Large intestine (tissue), 3 donors: ENCODE measurements at regions not wholly inside any gene's neighbourhood (a gene's known extent, or its start where the extent isn't known, plus 50 kb on each side); places are given as distances from the start of the nearest gene placed in this dataset.
"Not testable (repeated sequence)": the region's sequence is repeated elsewhere in the genome, so short reads cannot be mapped to it uniquely, and the experiment has no call there.

Experiments used
- DNase-seq, 2 donors: peaks; one replicate each; pipeline versions ENCODE4 v3.0.0 to v3.0.0-alpha.2; 2013
- H3K27ac ChIP-seq: one replicate; pipeline ENCODE4 v1.5.1; 2013; ENCODE audit warnings: low read length
- H3K27me3 ChIP-seq: 2 replicates; pipeline ENCODE4 v1.6.1; 2013; ENCODE audit warnings: low read length; ENCODE audit not compliant: control insufficient read depth, insufficient read depth
- H3K36me3 ChIP-seq: 2 replicates; pipeline ENCODE4 v1.6.1; 2013; ENCODE audit warnings: low read length; ENCODE audit not compliant: control insufficient read depth, insufficient read depth
- H3K4me1 ChIP-seq: one replicate; pipeline ENCODE4 v1.6.1; 2013; ENCODE audit warnings: low read length; ENCODE audit not compliant: control insufficient read depth, insufficient read depth
- H3K4me3 ChIP-seq: one replicate; pipeline ENCODE4 v1.5.1; 2013; ENCODE audit warnings: low read length
- H3K9me3 ChIP-seq: one replicate; pipeline ENCODE4 v1.6.1; 2013; ENCODE audit warnings: mild to moderate bottlenecking, low read depth, low read length, moderate library complexity; ENCODE audit not compliant: control insufficient read depth
- WGBS: methylation state at CpG from one replicate; pipeline ENCODE4 v1.1.5; 2013; ENCODE audit warnings: low lambda C conversion rate; ENCODE audit not compliant: insufficient coverage; 5-methylcytosine and 5-hydroxymethylcytosine counted together

DNA sequence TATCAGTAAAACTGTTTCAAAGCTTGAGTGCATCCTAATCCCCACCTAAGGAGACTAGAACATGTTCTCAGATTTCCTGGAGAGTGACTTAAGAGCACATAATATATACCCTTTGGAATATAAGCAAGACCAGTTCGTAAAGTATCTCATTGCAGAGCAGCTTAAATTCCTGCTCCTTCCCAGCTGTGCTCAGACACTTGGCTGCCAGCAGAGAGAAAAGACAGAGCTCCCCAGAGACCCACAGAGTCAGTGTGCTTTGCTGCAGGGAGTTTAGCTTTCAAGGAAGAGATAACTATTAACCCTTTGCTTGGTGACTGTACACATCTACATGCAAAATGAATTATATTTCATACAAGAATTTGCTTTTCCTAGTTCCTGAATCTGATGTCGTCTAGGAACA lies 338.1 kb upstream of the ARHGEF26 start:
- 60% methylated on average over 1 of the region's 2 CpGs for WGBS
- Histone ChIP-seq H3K27me3 (peaks cover 2% of the 10 kb centered on the region), H3K36me3 (no peaks in the 10 kb centered on the region), H3K4me3 (no peak overlapping the region), H3K9me3 (no peaks in the 10 kb centered on the region), H3K27ac (no peak overlapping the region), H3K4me1 (no peaks in the 10 kb centered on the region)
- peak in 1 of 2 donors; percentile 17 for DNase-seq

DNA sequence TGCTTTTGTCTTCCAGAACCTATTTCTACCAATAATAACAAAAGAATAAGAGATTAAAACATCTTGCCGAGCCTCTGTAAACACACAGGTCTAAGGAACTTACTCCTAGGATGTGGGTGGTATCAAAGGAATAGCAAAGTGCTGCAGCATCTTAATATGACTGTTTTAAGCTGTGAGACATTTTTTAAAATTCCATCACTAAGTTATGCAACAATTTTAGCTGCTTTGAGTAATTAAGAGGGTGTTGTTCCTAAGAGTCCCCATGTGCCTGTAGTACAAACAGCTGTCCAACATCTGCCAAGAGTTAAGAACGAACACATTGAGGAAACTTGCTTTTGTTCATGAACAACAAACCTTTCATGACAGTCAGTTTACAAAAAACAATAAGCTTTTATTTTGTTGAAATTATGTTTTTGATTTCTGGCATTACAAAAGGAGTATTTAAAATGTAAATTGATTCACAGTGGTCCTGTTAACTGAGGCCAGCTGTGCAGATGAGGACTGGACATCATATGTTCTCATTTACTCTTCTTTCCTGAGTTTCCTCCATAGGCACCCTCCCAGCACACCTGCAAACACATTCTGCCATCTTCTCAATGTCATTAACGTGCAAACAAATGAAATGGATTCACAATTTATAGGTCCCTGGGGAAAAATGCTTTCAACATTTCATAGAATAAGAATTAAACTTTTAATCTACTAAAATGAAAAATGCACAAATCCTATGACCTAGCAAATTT lies 337.3 kb upstream of the ARHGEF26 start:
- Histone ChIP-seq H3K4me3 (no peak overlapping the region), H3K4me1 (no peaks in the 10 kb centered on the region), H3K27me3 (peaks cover 2% of the 10 kb centered on the region), H3K27ac (no peak overlapping the region), H3K36me3 (no peaks in the 10 kb centered on the region), H3K9me3 (no peaks in the 10 kb centered on the region)
- 47% methylated on average over 3 of the region's 3 CpGs for WGBS
- DNase-seq, result no peak

DNA sequence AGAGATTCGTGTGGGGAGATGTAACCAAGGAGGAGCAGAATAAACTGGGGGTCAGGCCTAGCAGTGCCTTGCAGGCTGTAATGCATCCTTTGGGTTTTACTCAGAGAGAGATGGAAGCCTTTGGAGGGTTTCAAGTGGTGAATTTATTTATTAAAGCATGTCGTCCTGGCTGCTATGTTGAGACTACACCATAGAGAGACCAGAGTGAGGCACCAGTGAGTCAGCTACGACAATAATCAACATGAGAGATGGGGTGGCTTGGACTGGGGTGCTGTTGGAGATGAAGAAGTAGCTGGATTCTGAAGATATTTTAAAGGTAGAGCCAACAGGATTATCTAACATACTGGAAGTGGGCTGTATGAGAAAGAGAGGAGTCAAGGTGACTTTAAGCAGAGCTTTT lies 335.3 kb upstream of the ARHGEF26 start:
- WGBS, result 100% methylated on average over 1 of the region's 3 CpGs
- Histone ChIP-seq H3K36me3 (no peaks in the 10 kb centered on the region), H3K4me1 (no peaks in the 10 kb centered on the region), H3K4me3 (no peak overlapping the region), H3K9me3 (no peaks in the 10 kb centered on the region), H3K27ac (no peak overlapping the region), H3K27me3 (peaks cover 2% of the 10 kb centered on the region)
- no peak for DNase-seq

DNA sequence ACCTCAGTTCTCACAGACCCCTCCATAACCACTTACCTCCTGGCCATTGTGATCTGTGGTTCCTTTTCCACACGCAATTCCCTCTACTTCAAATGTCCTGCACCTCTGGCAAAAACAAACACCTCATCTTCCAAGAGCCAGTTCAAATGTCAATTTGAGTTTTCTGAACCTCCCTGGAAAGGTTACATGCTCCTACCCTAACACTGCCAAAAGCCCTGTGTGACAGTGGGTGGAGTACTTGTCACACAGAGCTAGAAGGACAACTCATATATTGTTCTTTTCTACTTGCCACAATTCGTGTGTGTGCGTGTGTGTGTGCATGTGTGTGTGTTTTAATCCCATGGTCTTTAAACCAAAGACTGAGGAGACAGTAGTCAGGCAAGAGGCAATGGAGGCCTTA lies 331.8 kb upstream of the ARHGEF26 start:
- H3K4me1 ChIP-seq, result no peaks in the 10 kb centered on the region
- H3K36me3 ChIP-seq, result no peaks in the 10 kb centered on the region
- H3K27me3 ChIP-seq, result no peaks in the 10 kb centered on the region
- 85% methylated on average over 3 of the region's 3 CpGs for WGBS
- no peak for DNase-seq
- H3K27ac ChIP-seq, result no peak overlapping the region
- H3K4me3 ChIP-seq, result no peak overlapping the region
- no peaks in the 10 kb centered on the region for H3K9me3 ChIP-seq

DNA sequence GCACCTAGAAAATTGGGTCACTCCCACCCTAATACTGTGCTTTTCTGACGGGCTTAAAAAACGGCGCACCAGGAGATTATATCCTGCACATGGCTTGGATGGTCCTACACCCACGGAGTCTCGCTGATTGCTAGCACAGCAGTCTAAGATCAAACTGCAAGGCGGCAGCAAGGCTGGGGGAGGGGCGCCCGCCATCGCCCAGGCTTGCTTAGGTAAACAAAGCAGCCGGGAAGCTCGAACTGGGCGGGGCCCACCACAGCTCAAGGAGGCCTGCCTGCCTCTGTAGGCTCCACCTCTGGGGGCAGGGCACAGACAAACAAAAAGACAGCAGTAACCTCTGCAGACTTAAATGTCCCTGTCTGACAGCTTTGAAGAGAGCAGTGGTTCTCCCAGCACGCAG lies 324.1 kb upstream of the ARHGEF26 start:
- not testable (repeated sequence) for H3K4me1 ChIP-seq, DNase-seq
- no CpG with 5 or more reads among the region's 13 CpGs for WGBS

DNA sequence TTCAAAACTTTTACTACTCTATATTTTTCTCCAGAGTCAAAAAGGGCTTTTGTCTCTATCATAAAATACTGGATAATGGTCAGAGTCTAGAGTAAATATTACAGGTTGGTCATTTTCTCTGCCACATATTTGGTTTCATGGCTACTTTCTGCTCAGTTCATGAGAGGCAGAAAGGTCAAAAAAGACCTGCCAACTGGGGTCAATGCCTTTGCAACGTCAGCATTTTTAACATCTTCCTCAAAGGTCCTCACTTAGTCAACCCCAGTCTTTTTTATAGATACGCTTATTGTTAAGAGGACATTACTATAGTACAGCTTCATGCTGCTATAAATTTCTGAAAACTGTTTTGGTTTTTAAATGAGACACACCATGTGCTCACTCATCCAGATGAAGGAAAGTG lies 312.1 kb upstream of the ARHGEF26 start:
- no peak overlapping the region for H3K4me3 ChIP-seq
- WGBS, result 0% methylated on average over 1 of the region's 2 CpGs
- no peaks in the 10 kb centered on the region for H3K36me3 ChIP-seq
- no peaks in the 10 kb centered on the region for H3K4me1 ChIP-seq
- DNase-seq, result no peak
- no peaks in the 10 kb centered on the region for H3K27me3 ChIP-seq
- H3K27ac ChIP-seq, result no peak overlapping the region
- no peaks in the 10 kb centered on the region for H3K9me3 ChIP-seq

More for the DNA sequence above, 324.1 kb upstream of the ARHGEF26 start:
- H3K36me3 ChIP-seq, H3K27me3 ChIP-seq, H3K4me3 ChIP-seq, H3K27ac ChIP-seq, H3K9me3 ChIP-seq: not testable (repeated sequence)

DNA sequence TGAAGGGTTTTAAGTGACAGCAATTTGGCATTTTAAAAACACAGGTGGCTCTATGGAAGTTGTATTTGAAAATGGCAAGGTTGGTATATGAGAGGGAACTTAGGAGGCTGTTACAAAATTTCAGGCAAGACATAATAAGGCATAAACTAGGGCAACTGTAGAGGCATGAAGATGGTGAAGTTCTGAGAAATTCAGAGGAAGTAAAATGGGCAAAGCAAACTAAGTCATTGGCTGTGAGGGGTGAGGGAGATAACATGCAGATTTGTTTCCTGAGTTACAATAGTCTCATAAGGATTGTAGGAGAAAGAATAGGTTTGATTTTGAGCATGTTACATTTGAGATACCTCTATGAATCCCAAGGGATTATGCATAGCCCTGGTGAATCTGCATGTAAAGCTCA lies 302.9 kb upstream of the ARHGEF26 start:
- no peak overlapping the region for H3K27ac ChIP-seq
- H3K27me3 ChIP-seq, result no peaks in the 10 kb centered on the region
- DNase-seq, result no peak
- H3K9me3 ChIP-seq, result no peaks in the 10 kb centered on the region
- no peak overlapping the region for H3K4me3 ChIP-seq
- no peaks in the 10 kb centered on the region for H3K4me1 ChIP-seq
- no peaks in the 10 kb centered on the region for H3K36me3 ChIP-seq

DNA sequence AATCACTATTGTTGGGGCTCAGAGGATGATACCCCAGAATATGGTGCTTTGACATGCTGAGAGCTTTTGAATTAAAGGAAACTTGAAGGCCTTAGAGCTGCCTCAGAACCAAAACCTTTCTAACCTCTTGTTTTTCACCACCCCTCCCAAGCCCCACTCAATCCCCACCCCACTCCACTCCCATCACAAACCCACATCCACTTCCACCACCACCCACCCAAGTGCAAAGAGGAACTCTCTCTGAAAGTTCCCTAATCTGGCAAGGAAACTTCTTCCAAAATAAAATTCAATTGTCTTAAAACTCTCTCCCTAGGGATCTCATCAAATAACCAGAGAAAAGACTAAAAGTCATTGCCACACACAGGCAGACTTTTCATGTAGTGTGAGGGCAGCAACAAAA lies 301.2 kb upstream of the ARHGEF26 start:
- Histone ChIP-seq H3K27ac (no peak overlapping the region), H3K4me3 (no peak overlapping the region), H3K4me1 (no peaks in the 10 kb centered on the region), H3K36me3 (no peaks in the 10 kb centered on the region), H3K27me3 (no peaks in the 10 kb centered on the region), H3K9me3 (no peaks in the 10 kb centered on the region)
- DNase-seq, result no peak

DNA sequence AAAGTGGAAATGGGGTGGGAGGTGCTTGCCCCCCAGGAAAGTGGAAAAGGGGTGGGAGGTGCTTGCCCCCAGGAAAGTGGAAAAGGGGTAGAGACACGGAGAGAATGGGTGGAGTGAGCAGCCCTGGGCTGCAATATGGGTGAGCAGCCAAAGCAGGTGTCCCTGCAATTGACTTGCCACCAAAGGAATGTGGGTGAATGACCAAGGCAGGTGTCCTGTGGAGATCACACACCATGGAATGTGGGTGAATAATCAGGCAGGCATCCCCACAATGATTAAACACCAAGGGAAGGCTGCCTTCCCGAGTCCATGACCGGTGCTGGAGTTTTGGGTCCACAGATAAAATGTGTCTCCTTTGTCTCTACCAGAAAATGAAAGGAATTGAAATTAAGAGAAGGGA lies 292.8 kb upstream of the ARHGEF26 start:
- WGBS, result no CpG with 5 or more reads among the region's 3 CpGs
- not testable (repeated sequence) for H3K4me3 ChIP-seq

DNA sequence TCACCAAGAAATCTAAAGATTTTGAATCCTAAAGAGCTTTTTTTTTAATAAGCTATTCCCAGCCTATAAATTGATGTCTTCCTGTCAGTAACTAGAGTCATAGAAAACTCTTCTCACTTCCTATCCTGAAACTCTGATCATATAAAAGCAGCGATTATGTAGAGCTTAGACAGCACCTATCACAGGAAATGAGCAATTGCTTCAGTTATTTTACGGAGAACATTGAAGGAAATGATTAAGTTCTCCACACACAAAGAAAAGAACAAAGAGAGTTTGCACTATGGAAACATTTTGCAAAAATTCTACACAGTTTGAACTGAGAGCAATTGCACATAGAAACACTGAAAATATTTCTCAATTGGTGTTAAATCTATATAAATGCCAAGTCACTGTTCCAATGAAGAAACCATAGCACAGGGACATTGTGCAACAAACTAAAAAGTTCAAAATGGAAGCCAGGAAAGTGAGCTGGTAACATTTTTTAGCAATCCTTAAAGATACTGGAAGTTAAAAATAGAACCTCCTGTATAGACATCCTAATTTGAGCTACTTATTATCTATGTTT lies 291.5 kb upstream of the ARHGEF26 start:
- Histone ChIP-seq H3K4me1 (no peaks in the 10 kb centered on the region), H3K27ac (no peak overlapping the region), H3K4me3 (no peak overlapping the region), H3K27me3 (no peaks in the 10 kb centered on the region), H3K9me3 (no peaks in the 10 kb centered on the region), H3K36me3 (no peaks in the 10 kb centered on the region)
- DNase-seq, result no peak
- WGBS, result 100% methylated on average over 1 of the region's 2 CpGs

More for the DNA sequence above, 292.8 kb upstream of the ARHGEF26 start:
- H3K36me3 ChIP-seq, H3K27me3 ChIP-seq, H3K4me1 ChIP-seq, H3K9me3 ChIP-seq, H3K27ac ChIP-seq: not testable (repeated sequence)
- peak in 1 of 2 donors; percentile 6 for DNase-seq

DNA sequence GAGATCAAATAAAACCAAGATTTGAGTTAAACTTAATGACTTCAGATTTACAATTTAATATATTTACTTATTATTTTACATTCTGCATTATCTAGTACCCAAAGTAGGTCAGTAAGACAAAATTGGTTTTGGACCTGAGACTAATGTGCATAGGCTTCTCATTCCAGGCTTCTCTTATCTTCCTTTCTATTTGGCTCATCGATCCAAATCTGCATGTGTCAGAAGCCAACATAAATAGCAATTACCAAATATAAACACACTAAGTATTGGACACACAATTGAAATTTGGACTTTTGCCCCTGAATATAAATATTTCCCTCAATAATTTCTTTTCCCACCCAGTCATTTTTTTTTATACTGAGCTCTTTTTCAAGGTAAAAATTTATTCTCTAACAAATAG lies 290.6 kb upstream of the ARHGEF26 start:
- no peaks in the 10 kb centered on the region for H3K27me3 ChIP-seq
- WGBS, result no CpG with 5 or more reads among the region's 1 CpG
- no peak for DNase-seq
- H3K4me1 ChIP-seq, result no peaks in the 10 kb centered on the region
- H3K4me3 ChIP-seq, result no peak overlapping the region
- no peaks in the 10 kb centered on the region for H3K9me3 ChIP-seq
- no peaks in the 10 kb centered on the region for H3K36me3 ChIP-seq
- no peak overlapping the region for H3K27ac ChIP-seq
